Activated B cell treated with CpG ODN at 0.5 μM for 24 hours (primary cell): ENCODE measurements at regions not wholly inside any gene's neighbourhood (a gene's known extent, or its start where the extent isn't known, plus 50 kb on each side); places are given as distances from the start of the nearest gene placed in this dataset.

Experiments
- ATAC-seq: fragments of 200-7000 bp; cut with Tn5 transposase; one replicate; pipeline ENCODE4 v1.10.0; 2021; ENCODE audit warnings: low read depth, mild to moderate bottlenecking, moderate library complexity
- CTCF ChIA-PET: fragments of 350-600 bp; sonication (Branson Sonifier 250); formaldehyde crosslinking; loops from one replicate; lab custom pipeline; 2021; ENCODE audit warnings: antibody characterized with exemption; lab: Charles Lee
- POLR2A ChIA-PET: fragments of 350-600 bp; sonication (Branson Sonifier 250); formaldehyde crosslinking; loops from one replicate; lab custom pipeline; 2021; ENCODE audit warnings: antibody characterized with exemption; lab: Charles Lee
- DNase-seq: peaks from one replicate; pipeline ENCODE4 v3.0.0; 2022
- H3K27ac Mint-ChIP-seq: one replicate; pipeline ENCODE4 v1.8.0; 2020; ENCODE audit warnings: mixed read lengths
- H3K27me3 Mint-ChIP-seq: one replicate; pipeline ENCODE4 v1.8.0; 2021; ENCODE audit warnings: mixed read lengths
- H3K36me3 Mint-ChIP-seq: one replicate; pipeline ENCODE4 v1.8.0; 2021; ENCODE audit warnings: low read depth, mixed read lengths
- H3K4me1 Mint-ChIP-seq: one replicate; pipeline ENCODE4 v1.8.0; 2021; ENCODE audit warnings: mixed read lengths
- H3K4me3 Mint-ChIP-seq: one replicate; pipeline ENCODE4 v1.8.0; 2020; ENCODE audit warnings: mild to moderate bottlenecking, mixed read lengths
- H3K9me3 Mint-ChIP-seq: one replicate; pipeline ENCODE4 v1.8.0; 2020; ENCODE audit warnings: mixed read lengths
- CTCF ChIP-seq: fragments of 200-600 bp; IDR thresholded peaks from one replicate; pipeline ENCODE4 v1.8.0; 2022; ENCODE audit warnings: antibody characterized with exemption, mild to moderate bottlenecking
- intact Hi-C: fragments of 100-400 bp; cut with micrococcal nuclease; formaldehyde crosslinking; loops from one replicate; pipeline ENCODE4 v1.15.1; 2024

- ChIA-PET POLR2A (no interaction called here), CTCF (no interaction called here)
- ATAC-seq (no peak), DNase-seq (no peak)
- Mint-ChIP-seq H3K9me3 (peaks cover 2% of the 10 kb centered on the region), H3K4me3 (no peak overlapping the region), H3K27ac (no peak overlapping the region), H3K36me3 (no peaks in the 10 kb centered on the region), H3K27me3 (no peaks in the 10 kb centered on the region), H3K4me1 (no peaks in the 10 kb centered on the region)
- no peak for TF ChIP-seq CTCF
- intact Hi-C loops: no loop called here
These were observed 133.1 kb upstream of the RGPD4 start for GRCh38 chr2:107693604-107694003.

- intact Hi-C loops: no loop called here
- Mint-ChIP-seq H3K4me1 (no peaks in the 10 kb centered on the region), H3K4me3 (no peak overlapping the region), H3K27ac (no peak overlapping the region), H3K9me3 (peaks cover 2% of the 10 kb centered on the region), H3K36me3 (no peaks in the 10 kb centered on the region), H3K27me3 (no peaks in the 10 kb centered on the region)
- ChIA-PET CTCF (no interaction called here), POLR2A (no interaction called here)
- DNase-seq: no peak
- TF ChIP-seq CTCF: no peak
- ATAC-seq: no peak
These were observed 132.0 kb upstream of the RGPD4 start for GRCh38 chr2:107694667-107695066.

- Mint-ChIP-seq H3K36me3 (no peaks in the 10 kb centered on the region), H3K4me1 (no peaks in the 10 kb centered on the region), H3K4me3 (no peak overlapping the region), H3K27me3 (no peaks in the 10 kb centered on the region), H3K27ac (no peak overlapping the region), H3K9me3 (peaks cover 2% of the 10 kb centered on the region)
- ATAC-seq (no peak), DNase-seq (no peak)
- intact Hi-C loops: no loop called here
- POLR2A ChIA-PET: no interaction called here
- CTCF ChIA-PET: no interaction called here
- no peak for TF ChIP-seq CTCF
These were observed 129.3 kb upstream of the RGPD4 start for GRCh38 chr2:107697385-107697784.

- Mint-ChIP-seq H3K4me3 (no peak overlapping the region), H3K27ac (no peak overlapping the region), H3K4me1 (no peaks in the 10 kb centered on the region), H3K27me3 (no peaks in the 10 kb centered on the region), H3K36me3 (no peaks in the 10 kb centered on the region), H3K9me3 (peaks cover 2% of the 10 kb centered on the region)
- no peak for TF ChIP-seq CTCF
- no peak for DNase-seq
- intact Hi-C loops: no loop called here
- CTCF ChIA-PET: no interaction called here
- ATAC-seq: no peak
- POLR2A ChIA-PET: no interaction called here
These were observed 127.8 kb upstream of the RGPD4 start for GRCh38 chr2:107698861-107699260.

- no peaks in the 10 kb centered on the region for H3K36me3 Mint-ChIP-seq
- no peak for DNase-seq
- H3K27me3 Mint-ChIP-seq: no peaks in the 10 kb centered on the region
- no peak overlapping the region for H3K27ac Mint-ChIP-seq
- no peak for TF ChIP-seq CTCF
- CTCF ChIA-PET: no interaction called here
- no peak overlapping the region for H3K4me3 Mint-ChIP-seq
- ATAC-seq: no peak
- H3K9me3 Mint-ChIP-seq: no peaks in the 10 kb centered on the region
- intact Hi-C loops: no loop called here
- POLR2A ChIA-PET: no interaction called here
- H3K4me1 Mint-ChIP-seq: no peaks in the 10 kb centered on the region
These were observed 126.6 kb upstream of the RGPD4 start for GRCh38 chr2:107700073-107700472.
